Panc1 (cell line): ENCODE measurements at regions not wholly inside any gene's neighbourhood (a gene's known extent, or its start where the extent isn't known, plus 50 kb on each side); places are given as distances from the start of the nearest gene placed in this dataset.
"Not testable (repeated sequence)": the region's sequence is repeated elsewhere in the genome, so short reads cannot be mapped to it uniquely, and the experiment has no call there.

ENCODE experiments used
- POLR2AphosphoS5 ChIP-seq: IDR thresholded peaks from 2 replicates; pipeline ENCODE4 v1.6.1; 2012; ENCODE audit warnings: mild to moderate bottlenecking, low read depth, low read length, moderate library complexity
- TF ChIP-seq, protein P1 (sequence below): fragments of 450-650 bp; IDR thresholded peaks from 2 replicates; pipeline ENCODE4 v1.5.1; 2017; ENCODE audit warnings: mild to moderate bottlenecking
- TF ChIP-seq, protein P2 (sequence below), 2 experiments: IDR thresholded peaks; 2 replicates each; pipeline ENCODE4 v1.6.1; 2011 to 2012; ENCODE audit warnings: low read depth in 2 of 2, control low read depth in 1 of 2, low read length in 1 of 2, mild to moderate bottlenecking in 1 of 2, moderate library complexity in 1 of 2; ENCODE audit not compliant: insufficient read depth in 1 of 2

- not testable (repeated sequence) for TF ChIP-seq POLR2AphosphoS5
- TF ChIP-seq, protein P1, sequence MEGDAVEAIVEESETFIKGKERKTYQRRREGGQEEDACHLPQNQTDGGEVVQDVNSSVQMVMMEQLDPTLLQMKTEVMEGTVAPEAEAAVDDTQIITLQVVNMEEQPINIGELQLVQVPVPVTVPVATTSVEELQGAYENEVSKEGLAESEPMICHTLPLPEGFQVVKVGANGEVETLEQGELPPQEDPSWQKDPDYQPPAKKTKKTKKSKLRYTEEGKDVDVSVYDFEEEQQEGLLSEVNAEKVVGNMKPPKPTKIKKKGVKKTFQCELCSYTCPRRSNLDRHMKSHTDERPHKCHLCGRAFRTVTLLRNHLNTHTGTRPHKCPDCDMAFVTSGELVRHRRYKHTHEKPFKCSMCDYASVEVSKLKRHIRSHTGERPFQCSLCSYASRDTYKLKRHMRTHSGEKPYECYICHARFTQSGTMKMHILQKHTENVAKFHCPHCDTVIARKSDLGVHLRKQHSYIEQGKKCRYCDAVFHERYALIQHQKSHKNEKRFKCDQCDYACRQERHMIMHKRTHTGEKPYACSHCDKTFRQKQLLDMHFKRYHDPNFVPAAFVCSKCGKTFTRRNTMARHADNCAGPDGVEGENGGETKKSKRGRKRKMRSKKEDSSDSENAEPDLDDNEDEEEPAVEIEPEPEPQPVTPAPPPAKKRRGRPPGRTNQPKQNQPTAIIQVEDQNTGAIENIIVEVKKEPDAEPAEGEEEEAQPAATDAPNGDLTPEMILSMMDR, result not testable (repeated sequence)
- TF ChIP-seq, protein P2, sequence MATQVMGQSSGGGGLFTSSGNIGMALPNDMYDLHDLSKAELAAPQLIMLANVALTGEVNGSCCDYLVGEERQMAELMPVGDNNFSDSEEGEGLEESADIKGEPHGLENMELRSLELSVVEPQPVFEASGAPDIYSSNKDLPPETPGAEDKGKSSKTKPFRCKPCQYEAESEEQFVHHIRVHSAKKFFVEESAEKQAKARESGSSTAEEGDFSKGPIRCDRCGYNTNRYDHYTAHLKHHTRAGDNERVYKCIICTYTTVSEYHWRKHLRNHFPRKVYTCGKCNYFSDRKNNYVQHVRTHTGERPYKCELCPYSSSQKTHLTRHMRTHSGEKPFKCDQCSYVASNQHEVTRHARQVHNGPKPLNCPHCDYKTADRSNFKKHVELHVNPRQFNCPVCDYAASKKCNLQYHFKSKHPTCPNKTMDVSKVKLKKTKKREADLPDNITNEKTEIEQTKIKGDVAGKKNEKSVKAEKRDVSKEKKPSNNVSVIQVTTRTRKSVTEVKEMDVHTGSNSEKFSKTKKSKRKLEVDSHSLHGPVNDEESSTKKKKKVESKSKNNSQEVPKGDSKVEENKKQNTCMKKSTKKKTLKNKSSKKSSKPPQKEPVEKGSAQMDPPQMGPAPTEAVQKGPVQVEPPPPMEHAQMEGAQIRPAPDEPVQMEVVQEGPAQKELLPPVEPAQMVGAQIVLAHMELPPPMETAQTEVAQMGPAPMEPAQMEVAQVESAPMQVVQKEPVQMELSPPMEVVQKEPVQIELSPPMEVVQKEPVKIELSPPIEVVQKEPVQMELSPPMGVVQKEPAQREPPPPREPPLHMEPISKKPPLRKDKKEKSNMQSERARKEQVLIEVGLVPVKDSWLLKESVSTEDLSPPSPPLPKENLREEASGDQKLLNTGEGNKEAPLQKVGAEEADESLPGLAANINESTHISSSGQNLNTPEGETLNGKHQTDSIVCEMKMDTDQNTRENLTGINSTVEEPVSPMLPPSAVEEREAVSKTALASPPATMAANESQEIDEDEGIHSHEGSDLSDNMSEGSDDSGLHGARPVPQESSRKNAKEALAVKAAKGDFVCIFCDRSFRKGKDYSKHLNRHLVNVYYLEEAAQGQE (IDR thresholded peaks at IDR 0.05; ENCODE audit: insufficient read depth in 1 of 2, low read depth in 2 of 2, low read length in 1 of 2), result not testable (repeated sequence)
Observed at GRCh38 chr10:53025765-53026164, 253.2 kb upstream of the MBL2 start.
